Thoracic aorta (tissue), 2 donors: ENCODE measurements at regions not wholly inside any gene's neighbourhood (a gene's known extent, or its start where the extent isn't known, plus 50 kb on each side); places are given as distances from the start of the nearest gene placed in this dataset.

Source experiments
- ATAC-seq: fragments of 150-250 bp; one replicate; pipeline ENCODE4 v1.8.0; 2017; ENCODE audit warnings: low read depth; ENCODE audit not compliant: insufficient number of reproducible peaks, low FRiP score
- DNase-seq: peaks from one replicate; pipeline ENCODE4 v3.0.0-alpha.2; 2020; ENCODE audit warnings: low spot score
- H3K27ac ChIP-seq, 2 donors: fragments of 200-600 bp; sonication (generic); 1 replicate in 1 of 2; 2 replicates in 1 of 2; pipeline ENCODE4 v1.5.1; 2016; ENCODE audit warnings: mild to moderate bottlenecking in 2 of 2, moderate library complexity in 2 of 2
- H3K27me3 ChIP-seq: fragments of 200-600 bp; sonication (generic); replicated peaks from 2 replicates; pipeline ENCODE4 v1.6.0; 2016; ENCODE audit warnings: mild to moderate bottlenecking; ENCODE audit not compliant: insufficient read depth
- H3K36me3 ChIP-seq: fragments of 200-600 bp; sonication (generic); one replicate; pipeline ENCODE4 v1.5.1; 2016
- H3K4me1 ChIP-seq, 2 donors: fragments of 200-600 bp; sonication (generic); 1 replicate in 1 of 2; 2 replicates in 1 of 2; pipeline versions ENCODE4 v1.5.1 to v1.6.0; 2016; ENCODE audit warnings: low read depth in 2 of 2, mild to moderate bottlenecking in 1 of 2; ENCODE audit not compliant: control insufficient read depth in 1 of 2
- H3K4me3 ChIP-seq: fragments of 200-600 bp; sonication (generic); 2 replicates; pipeline ENCODE4 v1.5.1; 2016; ENCODE audit warnings: mild to moderate bottlenecking
- H3K9me3 ChIP-seq: fragments of 200-600 bp; sonication (generic); 2 replicates; pipeline ENCODE4 v1.5.1; 2016
- CTCF ChIP-seq: fragments of 200-600 bp; sonication (generic); IDR thresholded peaks from one replicate; pipeline ENCODE4 v1.5.1; 2019; ENCODE audit warnings: antibody characterized with exemption

- H3K36me3 ChIP-seq = no peaks in the 10 kb centered on the region
- no peaks in the 10 kb centered on the region for H3K27me3 ChIP-seq
- ATAC-seq (no peak), DNase-seq (no peak)
- no peak overlapping the region for H3K27ac ChIP-seq
- no peak for TF ChIP-seq CTCF
- H3K4me3 ChIP-seq = no peak overlapping the region
- H3K9me3 ChIP-seq = no peaks in the 10 kb centered on the region
- no peaks in the 10 kb centered on the region for H3K4me1 ChIP-seq
These were observed 892.4 kb upstream of the TENM3 start for GRCh38 chr4:181350615-181351415.

GRCh38 chr4:181364504-181364903 is 878.7 kb upstream of the TENM3 start:
- no peak for ATAC-seq

DNA sequence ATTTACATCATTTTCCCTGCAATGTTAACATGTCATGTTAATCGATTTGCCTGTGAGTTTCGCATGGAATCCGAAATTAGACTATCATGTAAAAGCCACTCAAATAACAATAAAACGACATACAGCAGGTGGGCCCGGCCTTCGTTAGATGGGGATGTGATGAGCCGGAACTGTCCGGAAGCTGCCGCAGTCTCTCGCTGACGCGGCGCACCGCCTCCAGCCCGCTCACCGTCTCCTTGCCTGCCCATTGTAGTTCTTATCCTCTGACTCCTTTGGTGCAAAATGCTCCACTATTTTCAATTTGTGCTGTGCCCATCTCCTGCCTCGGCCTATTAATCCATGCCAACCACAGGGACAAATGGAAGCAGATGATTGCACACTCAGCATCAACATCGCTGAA is 877.5 kb upstream of the TENM3 start:
- H3K4me3 ChIP-seq = no peak overlapping the region
- no peaks in the 10 kb centered on the region for H3K36me3 ChIP-seq
- H3K27ac ChIP-seq = no peak overlapping the region
- no peaks in the 10 kb centered on the region for H3K9me3 ChIP-seq
- TF ChIP-seq CTCF = no peak
- no peak for ATAC-seq
- no peaks in the 10 kb centered on the region for H3K27me3 ChIP-seq
- DNase-seq = no peak
- no peaks in the 10 kb centered on the region for H3K4me1 ChIP-seq

More at GRCh38 chr4:181364504-181364903, 878.7 kb upstream of the TENM3 start:
- H3K9me3 ChIP-seq = no peaks in the 10 kb centered on the region
- no peak for TF ChIP-seq CTCF
- no peak overlapping the region for H3K27ac ChIP-seq
- no peaks in the 10 kb centered on the region for H3K27me3 ChIP-seq
- H3K4me1 ChIP-seq = no peaks in the 10 kb centered on the region
- no peak for DNase-seq
- H3K36me3 ChIP-seq = no peaks in the 10 kb centered on the region
- H3K4me3 ChIP-seq = no peak overlapping the region

DNA sequence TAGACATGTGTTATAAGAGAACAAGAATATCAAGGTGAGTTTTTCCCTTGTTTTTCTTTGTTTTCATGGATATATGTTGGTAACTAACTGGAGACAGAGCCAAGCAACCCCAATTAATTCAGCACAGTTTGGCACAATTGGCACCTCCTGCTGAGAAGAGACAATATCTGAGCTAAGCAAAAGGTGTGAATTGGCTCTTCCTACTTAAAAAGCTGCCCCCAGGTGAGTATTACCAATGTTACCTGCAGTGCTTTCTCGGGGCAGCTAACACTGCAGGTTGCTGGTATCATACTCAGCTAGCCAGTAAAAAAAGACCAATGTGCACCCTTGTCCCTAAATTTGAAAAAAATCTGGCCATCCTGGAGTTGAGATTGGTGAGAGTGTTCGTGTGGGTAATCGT is 871.2 kb upstream of the TENM3 start:
- Histone ChIP-seq H3K27ac (no peak overlapping the region), H3K4me3 (no peak overlapping the region), H3K4me1 (no peaks in the 10 kb centered on the region), H3K9me3 (no peaks in the 10 kb centered on the region), H3K36me3 (no peaks in the 10 kb centered on the region), H3K27me3 (no peaks in the 10 kb centered on the region)
- TF ChIP-seq CTCF = no peak
- ATAC-seq (no peak), DNase-seq (no peak)

GRCh38 chr4:181376058-181376457 is 867.1 kb upstream of the TENM3 start:
- Histone ChIP-seq H3K27me3 (no peaks in the 10 kb centered on the region), H3K36me3 (no peaks in the 10 kb centered on the region), H3K27ac (no peak overlapping the region), H3K4me1 (no peaks in the 10 kb centered on the region), H3K9me3 (no peaks in the 10 kb centered on the region), H3K4me3 (no peak overlapping the region)
- no peak for ATAC-seq
- DNase-seq = no peak
- TF ChIP-seq CTCF = no peak
